ENCODE measurements at regions not wholly inside any gene's neighbourhood (a gene's known extent, or its start where the extent isn't known, plus 50 kb on each side); places are given as distances from the start of the nearest gene placed in this dataset.

DNA sequence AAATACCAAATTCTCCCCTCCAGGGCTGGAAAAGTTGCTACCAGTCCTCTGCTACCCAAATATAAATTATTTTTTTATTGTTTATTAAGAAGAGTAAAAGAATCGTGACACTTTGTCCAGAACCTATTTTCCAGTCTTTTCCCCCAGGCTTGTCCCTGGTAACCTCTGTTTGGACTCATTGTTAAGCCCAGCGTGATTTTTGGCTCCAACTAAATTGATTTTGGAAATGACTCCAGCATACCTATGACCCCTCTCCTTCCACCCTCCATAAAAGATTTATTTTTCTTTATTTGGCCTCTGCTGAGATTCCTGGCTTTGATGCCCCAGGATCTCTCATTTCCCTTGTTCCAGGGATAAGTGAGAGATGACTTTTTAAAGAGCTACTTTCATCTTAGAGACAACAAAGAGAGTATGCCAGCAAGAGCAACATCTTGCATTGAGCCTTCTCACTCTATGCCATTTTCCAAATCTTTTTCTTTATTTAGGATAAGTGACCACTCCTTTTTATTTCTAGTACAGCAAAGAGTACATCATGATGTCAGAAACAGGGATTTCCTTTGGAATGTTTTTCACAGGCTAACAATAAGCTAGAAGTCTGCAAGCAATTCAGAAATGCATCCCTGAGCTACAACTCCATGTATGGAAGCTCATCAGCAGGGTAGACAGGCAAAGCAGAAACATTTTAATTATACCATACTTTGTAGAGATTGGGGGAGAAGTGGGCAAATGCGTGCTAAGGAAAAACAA, 75.8 kb downstream of the DAD1 start:
- no peak for DNase-seq (ENCODE audit: low read depth in 3 of 3, low spot score in 2 of 3)

- DNase-seq (ENCODE audit: low read depth in 3 of 3, low spot score in 2 of 3): no peak
Measured at GRCh38 chr14:22512106-22512814, 76.8 kb downstream of the DAD1 start.

GRCh38 chr14:22510527-22511110, 78.4 kb downstream of the DAD1 start:
- no peak for DNase-seq (ENCODE audit: low read depth in 3 of 3, low spot score in 2 of 3)

GRCh38 chr14:22509751-22510300, 79.2 kb downstream of the DAD1 start:
- DNase-seq (ENCODE audit: low read depth in 3 of 3, low spot score in 2 of 3): no peak

DNA sequence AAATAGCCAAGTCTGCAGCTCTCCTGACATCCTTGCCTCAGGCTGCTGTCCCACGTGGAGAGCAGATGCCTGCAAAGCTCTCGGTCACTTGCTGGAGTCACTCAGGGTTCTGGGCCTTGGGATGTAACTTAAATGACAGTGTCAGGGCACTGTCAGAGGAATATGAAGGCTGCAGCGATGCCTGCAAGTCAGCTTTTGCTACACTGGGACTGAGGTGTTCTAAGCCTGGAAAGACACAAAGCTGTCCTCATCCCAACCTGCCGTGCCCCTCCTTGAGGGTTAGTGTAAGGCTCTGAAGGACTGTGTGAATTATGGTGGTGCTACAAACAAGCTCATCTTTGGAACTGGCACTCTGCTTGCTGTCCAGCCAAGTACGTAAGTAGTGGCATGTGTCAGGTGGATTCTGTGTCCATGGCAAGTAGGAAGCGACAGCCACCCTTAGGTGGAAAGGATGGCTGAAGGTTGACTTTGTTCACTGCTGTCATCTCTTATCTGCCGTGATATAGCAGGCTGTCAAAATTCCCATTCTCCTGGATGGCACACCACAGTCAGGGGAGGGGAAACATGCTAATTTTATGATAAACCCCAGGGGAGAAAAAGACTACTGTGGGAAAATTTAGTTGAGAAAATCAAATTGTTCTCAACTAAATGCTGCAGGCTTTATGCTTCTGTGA, 79.9 kb downstream of the DAD1 start:
- no peak for DNase-seq (ENCODE audit: low read depth in 3 of 3, low spot score in 2 of 3)

DNA sequence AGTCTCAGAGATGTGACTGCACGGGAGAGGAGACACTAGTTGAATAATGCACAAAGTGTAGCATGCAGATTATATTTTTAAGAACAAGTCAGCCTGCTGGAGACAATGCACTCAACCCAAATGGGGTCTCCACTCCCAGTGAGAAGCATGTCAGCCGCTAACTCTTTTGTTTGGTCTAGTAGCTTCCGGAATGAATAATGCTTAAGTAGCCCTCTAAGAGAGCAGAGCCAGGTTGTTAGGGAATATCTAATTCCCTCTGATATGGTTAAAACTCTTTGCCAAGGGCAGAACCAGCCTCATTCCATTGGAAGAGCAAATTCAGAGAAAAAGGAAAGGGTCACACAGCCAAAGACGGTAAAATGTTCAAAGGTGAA, 80.4 kb downstream of the DAD1 start:
- DNase-seq (ENCODE audit: low read depth in 3 of 3, low spot score in 2 of 3): no peak

GRCh38 chr14:22508150-22508457, 80.9 kb downstream of the DAD1 start:
- DNase-seq (ENCODE audit: low read depth in 3 of 3, low spot score in 2 of 3): no peak

- DNase-seq (ENCODE audit: low read depth in 3 of 3, low spot score in 2 of 3): no peak
Measured at GRCh38 chr14:22506778-22507351, 82.2 kb downstream of the DAD1 start.

- DNase-seq (ENCODE audit: low read depth in 3 of 3, low spot score in 2 of 3): no peak
Measured at GRCh38 chr14:22506378-22506710, 82.7 kb downstream of the DAD1 start.

DNA sequence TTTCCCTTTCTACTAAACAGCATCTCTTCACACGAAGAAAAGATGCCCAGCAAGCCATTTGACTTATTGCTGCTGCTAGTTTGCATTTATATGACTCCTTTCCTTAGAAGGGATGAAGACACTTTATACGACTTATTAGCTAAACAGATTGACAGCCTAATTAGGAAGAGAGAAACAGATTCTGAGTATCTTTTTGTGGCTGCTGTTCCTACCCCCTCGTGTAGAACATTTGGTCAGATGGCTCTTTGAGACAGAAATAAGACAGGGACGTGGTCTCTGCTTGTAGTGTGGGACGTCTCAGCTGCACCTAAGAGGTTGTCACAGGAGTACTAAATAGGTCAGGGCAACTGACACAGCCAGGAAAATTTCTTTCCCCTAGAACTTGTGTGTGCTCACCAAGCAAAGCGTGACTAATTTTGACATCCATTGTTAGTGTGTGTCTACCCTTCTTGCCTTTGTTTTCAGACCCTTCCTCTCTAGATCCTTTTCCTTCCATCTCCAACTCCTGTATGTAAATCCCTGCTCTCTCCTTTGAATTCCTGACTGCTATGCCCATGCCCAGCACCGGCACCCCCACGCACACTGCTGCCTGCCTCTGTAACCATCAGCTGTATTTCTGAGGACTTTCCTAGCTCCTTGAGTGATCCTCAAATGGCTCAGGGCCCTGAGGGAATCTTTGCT, 83.2 kb downstream of the DAD1 start:
- DNase-seq (ENCODE audit: low read depth in 3 of 3, low spot score in 2 of 3): no peak

GRCh38 chr14:22505309-22505696, 83.7 kb downstream of the DAD1 start:
- no peak for DNase-seq (ENCODE audit: low read depth in 3 of 3, low spot score in 2 of 3)

DNA sequence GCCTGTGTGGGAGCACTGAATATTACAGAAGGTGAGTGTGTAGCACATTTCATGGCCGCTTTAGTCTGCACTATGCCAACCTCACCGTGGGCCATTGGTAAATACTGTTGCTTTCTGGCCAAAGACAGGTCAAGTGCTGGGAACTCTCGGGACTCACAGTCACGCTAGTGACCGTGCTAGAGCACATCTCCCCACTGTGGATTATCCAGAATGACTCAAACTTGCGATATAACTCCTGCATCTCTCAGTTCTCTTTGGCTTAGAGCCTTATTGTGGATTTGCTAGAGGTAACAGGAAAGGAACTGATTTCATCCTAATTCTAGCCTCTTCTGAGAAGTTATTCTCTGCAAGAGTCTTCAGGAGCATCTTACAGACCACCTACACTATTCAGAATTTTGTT, 86.5 kb downstream of the DAD1 start:
- no peak for DNase-seq (ENCODE audit: low read depth in 3 of 3, low spot score in 2 of 3)

- no peak for DNase-seq (ENCODE audit: low read depth in 3 of 3, low spot score in 2 of 3)
Measured at GRCh38 chr14:22502007-22502406, 87.0 kb downstream of the DAD1 start.

DNA sequence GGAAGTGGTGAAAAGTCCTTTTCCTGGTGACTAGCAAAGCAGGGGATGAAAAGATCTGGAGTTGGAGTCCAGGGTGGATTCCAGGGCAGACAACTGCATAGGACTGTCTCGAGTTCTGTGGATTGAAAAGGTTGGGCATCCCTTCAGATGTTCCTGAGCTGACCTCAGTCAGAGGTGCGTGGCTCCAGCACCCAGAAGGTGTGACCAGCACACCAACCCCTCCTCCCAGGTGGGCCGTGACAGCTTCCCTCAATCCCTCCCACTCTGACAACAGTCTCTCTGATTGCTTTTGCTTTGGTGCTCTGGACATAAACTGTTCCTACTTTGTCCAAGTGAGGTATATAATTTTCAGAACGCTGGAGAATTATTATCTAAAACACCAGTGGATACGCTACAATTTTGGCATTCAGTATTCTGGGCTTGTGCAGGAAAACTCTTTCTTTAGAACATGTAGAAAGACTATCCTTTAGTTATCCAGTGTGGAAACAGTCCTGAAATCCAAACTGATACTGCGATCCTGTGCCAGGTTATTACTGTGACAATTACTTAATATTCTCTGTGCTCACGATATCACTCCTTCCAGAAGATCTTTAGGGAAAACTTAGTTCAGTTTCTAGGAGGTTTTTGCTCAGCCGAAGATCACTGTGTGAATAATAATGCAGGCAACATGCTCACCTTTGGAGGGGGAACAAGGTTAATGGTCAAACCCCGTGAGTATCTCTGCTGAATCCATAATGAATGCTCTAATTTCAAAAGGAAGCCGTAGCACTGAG, 87.9 kb downstream of the DAD1 start:
- no peak for DNase-seq (ENCODE audit: low read depth in 3 of 3, low spot score in 2 of 3)

- no peak for DNase-seq (ENCODE audit: low read depth in 3 of 3, low spot score in 2 of 3)
Measured at GRCh38 chr14:22500525-22500924, 88.5 kb downstream of the DAD1 start.

DNA sequence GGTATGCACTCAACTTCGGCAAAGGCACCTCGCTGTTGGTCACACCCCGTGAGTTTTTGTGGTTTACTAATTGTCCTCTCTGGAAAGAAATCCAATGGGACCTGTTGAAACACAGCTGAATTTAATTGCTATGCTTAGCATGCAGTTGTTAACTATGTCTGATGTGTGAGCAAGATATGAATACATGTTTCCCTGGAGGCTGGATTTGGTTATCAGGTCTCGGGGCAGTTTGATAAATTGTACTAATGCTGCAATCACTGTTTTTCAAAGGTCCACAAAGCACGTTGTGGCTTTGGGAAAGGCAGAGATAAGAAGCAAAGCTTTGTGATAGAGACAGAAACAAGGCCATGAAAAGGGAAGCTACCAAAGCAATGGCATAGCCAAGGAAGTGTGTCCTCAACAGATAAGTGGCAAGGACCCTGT, 91.3 kb downstream of the DAD1 start:
- DNase-seq (ENCODE audit: low read depth in 3 of 3, low spot score in 2 of 3): no peak

GRCh38 chr14:22497144-22497423, 91.9 kb downstream of the DAD1 start:
- no peak for DNase-seq (ENCODE audit: low read depth in 3 of 3, low spot score in 2 of 3)

DNA sequence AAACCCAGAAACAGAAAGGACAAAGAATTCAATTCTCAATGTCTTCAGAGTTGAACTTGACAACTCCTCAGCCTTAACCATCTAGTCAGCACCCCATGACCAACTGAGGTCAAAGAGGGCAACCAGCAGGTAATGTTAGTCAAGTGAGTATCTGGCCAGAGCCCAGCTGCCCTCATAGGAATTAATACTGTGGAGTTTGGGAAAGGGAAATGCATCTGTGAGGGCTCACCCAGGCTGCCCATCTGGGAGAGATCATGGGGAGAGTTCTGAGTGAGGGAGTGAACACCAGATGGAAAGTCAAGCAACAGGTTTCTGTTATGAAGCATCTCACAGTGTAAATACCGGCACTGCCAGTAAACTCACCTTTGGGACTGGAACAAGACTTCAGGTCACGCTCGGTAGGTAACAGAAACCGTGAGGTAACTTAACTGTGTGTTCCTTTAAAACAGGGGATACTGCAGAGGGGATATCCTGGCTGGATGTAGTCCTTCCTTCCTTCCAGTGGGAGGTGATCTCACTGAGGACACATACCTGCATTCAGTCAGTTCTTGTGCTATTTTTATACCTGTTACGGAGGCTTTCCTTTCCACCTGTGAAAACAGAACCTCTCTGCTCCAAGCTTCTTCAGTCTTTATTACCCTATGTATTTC, 94.4 kb downstream of the DAD1 start:
- no peak for DNase-seq (ENCODE audit: low read depth in 3 of 3, low spot score in 2 of 3)

GRCh38 chr14:22493753-22494152, 95.3 kb downstream of the DAD1 start:
- no peak for DNase-seq (ENCODE audit: low read depth in 3 of 3, low spot score in 2 of 3)

All from right renal cortex interstitium (tissue), 3 donors.